ENCODE measurements at regions not wholly inside any gene's neighbourhood (a gene's known extent, or its start where the extent isn't known, plus 50 kb on each side); places are given as distances from the start of the nearest gene placed in this dataset.

- TF ChIP-seq POLR2AphosphoS5 (IDR thresholded peaks at IDR 0.05; ENCODE audit: low read depth) (no peak), CTCF (IDR thresholded peaks at IDR 0.05; ENCODE audit: insufficient read depth, low read length) (no peak), REST (IDR thresholded peaks at IDR 0.05; ENCODE audit: insufficient replicate concordance, low read depth) (no peak), SPI1 (IDR thresholded peaks at IDR 0.05; ENCODE audit: borderline replicate concordance, low read depth) (no peak)
These were observed 643.5 kb downstream of the UQCRFS1 start for GRCh38 chr19:28569132-28570131.
